ENCODE measurements at regions not wholly inside any gene's neighbourhood (a gene's known extent, or its start where the extent isn't known, plus 50 kb on each side); places are given as distances from the start of the nearest gene placed in this dataset.

- H3K4me3 ChIP-seq (ENCODE audit: control insufficient read depth, low read depth, low read length): no peak overlapping the region
- DNase-seq (ENCODE audit: low read depth): no peak
- no peak for TF ChIP-seq CTCF (conservative IDR thresholded peaks at IDR 0.05; ENCODE audit: control insufficient read depth, insufficient read depth, low read depth, low read length)
Observed at GRCh38 chr16:87098976-87099720, 218.0 kb downstream of the C16orf95 start.

GRCh38 chr16:87100306-87101058 lies 216.7 kb downstream of the C16orf95 start:
- no peak for DNase-seq (ENCODE audit: low read depth)
- H3K4me3 ChIP-seq (ENCODE audit: control insufficient read depth, low read depth, low read length): no peak overlapping the region
- no peak for TF ChIP-seq CTCF (conservative IDR thresholded peaks at IDR 0.05; ENCODE audit: control insufficient read depth, insufficient read depth, low read depth, low read length)

GRCh38 chr16:87101903-87102302 lies 215.3 kb downstream of the C16orf95 start:
- H3K4me3 ChIP-seq (ENCODE audit: control insufficient read depth, low read depth, low read length): no peak overlapping the region
- TF ChIP-seq CTCF (conservative IDR thresholded peaks at IDR 0.05; ENCODE audit: control insufficient read depth, insufficient read depth, low read depth, low read length): no peak
- DNase-seq (ENCODE audit: low read depth): peak; percentile 92

- TF ChIP-seq CTCF (conservative IDR thresholded peaks at IDR 0.05; ENCODE audit: control insufficient read depth, insufficient read depth, low read depth, low read length): no peak
Observed at GRCh38 chr16:87107201-87107600, 210.0 kb downstream of the C16orf95 start.

GRCh38 chr16:87108278-87108677 lies 208.9 kb downstream of the C16orf95 start:
- DNase-seq (ENCODE audit: low read depth): no peak
- TF ChIP-seq CTCF (conservative IDR thresholded peaks at IDR 0.05; ENCODE audit: control insufficient read depth, insufficient read depth, low read depth, low read length): no peak

More at GRCh38 chr16:87107201-87107600, 210.0 kb downstream of the C16orf95 start:
- no peak for DNase-seq (ENCODE audit: low read depth)
- H3K4me3 ChIP-seq (ENCODE audit: control insufficient read depth, low read depth, low read length): no peak overlapping the region

GRCh38 chr16:87108941-87109340 lies 208.3 kb downstream of the C16orf95 start:
- no peak for TF ChIP-seq CTCF (conservative IDR thresholded peaks at IDR 0.05; ENCODE audit: control insufficient read depth, insufficient read depth, low read depth, low read length)
- no peak for DNase-seq (ENCODE audit: low read depth)
- no peak overlapping the region for H3K4me3 ChIP-seq (ENCODE audit: control insufficient read depth, low read depth, low read length)

More at GRCh38 chr16:87108278-87108677, 208.9 kb downstream of the C16orf95 start:
- no peak overlapping the region for H3K4me3 ChIP-seq (ENCODE audit: control insufficient read depth, low read depth, low read length)

Measured in fibroblast of mammary gland (primary cell).